ENCODE measurements at regions not wholly inside any gene's neighbourhood (a gene's known extent, or its start where the extent isn't known, plus 50 kb on each side); places are given as distances from the start of the nearest gene placed in this dataset.

DNA sequence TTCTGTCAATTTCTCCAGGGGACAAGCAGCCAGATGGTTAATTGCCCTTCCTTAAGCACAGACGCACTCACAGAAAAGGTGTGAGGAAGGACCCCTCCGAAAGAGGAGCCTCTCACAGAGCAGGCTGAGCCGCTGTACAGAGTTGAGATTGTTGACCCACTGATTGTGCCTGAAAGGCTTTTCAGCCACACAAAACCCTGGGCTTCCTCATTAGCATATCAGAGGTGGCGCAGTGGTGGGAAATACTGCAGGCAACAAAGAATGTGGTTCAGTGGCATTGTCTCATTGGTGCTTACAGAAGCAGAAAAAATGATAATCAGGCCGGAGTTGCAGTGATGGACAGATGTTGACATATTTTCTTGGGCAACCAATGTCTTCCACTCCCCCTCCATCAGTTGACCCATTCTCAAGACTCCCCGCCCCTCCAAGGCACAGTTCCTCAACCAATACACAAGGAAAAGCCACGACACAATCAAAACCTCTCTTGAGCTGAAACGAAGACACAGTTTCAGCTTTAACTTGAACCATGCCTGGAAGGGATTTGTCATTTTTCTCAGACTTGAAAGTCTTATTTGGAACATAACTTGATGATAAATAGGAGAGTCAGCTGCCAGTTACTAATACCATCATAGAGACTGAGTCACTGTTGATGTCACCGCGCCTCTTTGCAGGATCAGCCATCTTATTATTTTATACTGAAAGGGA is 53.1 kb downstream of the ATXN3L start:
- no peak for DNase-seq (ENCODE audit: low spot score)

- DNase-seq (ENCODE audit: low spot score), result no peak
Observed at GRCh38 chrX:13265549-13266132, 54.2 kb downstream of the ATXN3L start.

- DNase-seq (ENCODE audit: low spot score), result no peak
Observed at GRCh38 chrX:13265111-13265510, 54.7 kb downstream of the ATXN3L start.

DNA sequence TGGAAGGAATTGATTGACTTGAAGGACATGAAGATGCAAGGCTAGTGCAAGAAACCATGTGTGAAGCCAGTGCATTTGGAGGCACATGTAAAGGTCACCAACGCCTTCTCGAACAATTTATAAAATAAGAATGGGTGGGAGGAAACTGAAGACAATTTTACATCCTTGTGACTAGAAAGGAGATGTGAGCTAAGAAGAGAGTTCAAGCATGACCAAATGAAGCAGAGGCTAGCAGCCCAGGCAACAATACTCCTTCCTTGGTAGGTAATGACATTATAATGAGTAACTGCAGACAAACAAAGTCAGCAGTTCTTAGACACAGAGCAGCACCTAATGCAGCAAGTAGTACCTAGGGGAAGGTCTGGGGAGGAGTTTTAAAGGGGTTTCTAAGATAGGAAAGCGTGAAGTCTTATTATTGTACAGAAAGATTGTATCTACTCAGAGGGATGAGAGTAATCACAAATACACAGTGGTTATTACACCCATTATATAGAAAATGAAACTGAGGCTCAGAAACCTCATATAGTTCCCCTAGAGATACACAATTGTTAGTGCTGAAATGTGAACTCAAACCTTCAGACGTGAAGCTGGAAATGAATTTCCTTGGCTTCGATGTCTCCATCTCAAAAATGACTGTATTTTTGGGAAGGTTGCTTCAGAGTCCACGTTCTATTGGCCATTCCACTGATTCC is 56.1 kb downstream of the ATXN3L start:
- no peak for DNase-seq (ENCODE audit: low spot score)

DNA sequence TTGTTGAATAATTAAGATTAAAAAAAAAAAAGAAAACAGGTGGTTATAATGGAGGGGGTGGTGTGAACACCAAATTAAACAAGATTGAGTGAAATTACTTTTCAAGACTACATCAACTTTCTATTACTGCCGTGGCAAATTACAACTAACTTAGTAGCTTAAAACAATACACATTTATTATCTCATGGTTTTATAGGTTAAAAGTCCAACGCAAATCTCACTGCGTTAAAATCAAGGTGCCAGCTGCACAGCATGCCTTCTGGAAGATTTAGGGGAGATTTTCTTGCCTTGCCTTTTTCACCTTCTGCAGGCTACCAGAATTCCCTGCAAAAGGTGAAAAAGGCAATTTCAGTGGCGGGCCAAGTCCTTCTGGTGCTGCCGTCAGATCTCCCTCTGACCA is 58.5 kb downstream of the ATXN3L start:
- DNase-seq (ENCODE audit: low spot score), result no peak

DNA sequence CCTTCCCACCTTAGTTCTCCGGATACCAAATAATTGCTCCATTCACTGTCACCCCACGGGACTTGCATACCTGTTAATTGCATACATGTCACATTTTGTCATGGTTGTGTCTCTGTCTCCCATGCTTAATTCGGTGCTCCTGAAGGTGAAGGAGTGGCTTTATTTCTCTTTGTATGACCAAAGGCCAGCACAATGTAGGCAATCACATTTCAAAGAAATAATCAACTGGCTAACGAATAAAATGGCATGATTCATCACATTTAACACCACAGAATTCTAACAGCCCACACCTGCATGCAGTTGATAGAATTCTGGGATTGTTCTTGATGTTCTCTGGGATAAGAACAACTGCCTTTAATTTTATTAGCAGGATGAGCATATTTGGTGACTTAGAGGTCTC is 59.3 kb downstream of the ATXN3L start:
- no peak for DNase-seq (ENCODE audit: low spot score)

GRCh38 chrX:13258725-13259124 is 61.1 kb downstream of the ATXN3L start:
- no peak for DNase-seq (ENCODE audit: low spot score)

DNA sequence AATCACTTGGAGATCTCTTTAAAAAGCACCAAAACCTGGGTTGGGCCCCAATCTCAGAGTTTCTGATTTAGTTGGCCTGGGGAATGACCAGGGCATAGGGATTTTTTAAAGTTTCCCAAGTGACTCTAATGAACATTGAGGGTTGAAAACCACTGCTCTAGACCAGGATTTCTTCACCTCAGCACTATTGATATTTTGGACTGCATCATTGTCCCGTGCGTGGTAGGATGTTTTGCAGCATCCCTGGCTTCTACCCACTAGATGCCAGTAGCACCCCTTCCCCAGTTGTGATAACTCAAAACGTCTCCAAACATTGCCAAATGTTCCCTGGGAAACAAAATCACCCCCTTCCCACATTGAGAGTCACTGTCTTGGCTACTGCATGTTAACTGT is 61.8 kb downstream of the ATXN3L start:
- DNase-seq (ENCODE audit: low spot score), result no peak

- no peak for DNase-seq (ENCODE audit: low spot score)
Observed at GRCh38 chrX:13257223-13258051, 62.4 kb downstream of the ATXN3L start.

DNA sequence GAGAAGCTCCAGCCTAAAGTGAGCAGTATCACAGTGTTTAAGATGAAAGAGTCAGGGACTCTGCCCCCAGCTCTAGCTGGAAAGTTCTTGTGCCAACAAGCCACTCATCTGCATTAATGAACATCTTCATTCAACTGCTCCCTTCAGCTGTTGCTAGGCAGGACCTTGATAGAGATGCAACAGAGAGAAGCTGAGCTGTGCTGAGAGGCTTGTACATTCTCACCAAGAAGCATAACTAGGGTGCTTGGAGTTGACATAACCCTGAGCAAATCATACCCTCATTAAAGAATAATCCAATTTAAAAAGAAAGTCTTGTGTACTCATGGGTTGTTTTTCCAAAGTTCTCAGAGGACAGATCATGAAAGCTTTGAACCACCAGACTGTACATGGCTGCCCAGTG is 63.2 kb downstream of the ATXN3L start:
- no peak for DNase-seq (ENCODE audit: low spot score)

GRCh38 chrX:13254870-13255269 is 65.0 kb downstream of the ATXN3L start:
- DNase-seq (ENCODE audit: low spot score), result no peak

- DNase-seq (ENCODE audit: low spot score), result peak; percentile 4
Observed at GRCh38 chrX:13254076-13254785, 65.6 kb downstream of the ATXN3L start.

GRCh38 chrX:13253223-13253622 is 66.6 kb downstream of the ATXN3L start:
- no peak for DNase-seq (ENCODE audit: low spot score)

- no peak for DNase-seq (ENCODE audit: low spot score)
Observed at GRCh38 chrX:13252726-13253125, 67.1 kb downstream of the ATXN3L start.

- DNase-seq (ENCODE audit: low spot score), result peak; percentile 71
Observed at GRCh38 chrX:13250826-13251580, 68.8 kb downstream of the ATXN3L start.

GRCh38 chrX:13248867-13249486 is 70.9 kb downstream of the ATXN3L start:
- peak; percentile 18 for DNase-seq (ENCODE audit: low spot score)

DNA sequence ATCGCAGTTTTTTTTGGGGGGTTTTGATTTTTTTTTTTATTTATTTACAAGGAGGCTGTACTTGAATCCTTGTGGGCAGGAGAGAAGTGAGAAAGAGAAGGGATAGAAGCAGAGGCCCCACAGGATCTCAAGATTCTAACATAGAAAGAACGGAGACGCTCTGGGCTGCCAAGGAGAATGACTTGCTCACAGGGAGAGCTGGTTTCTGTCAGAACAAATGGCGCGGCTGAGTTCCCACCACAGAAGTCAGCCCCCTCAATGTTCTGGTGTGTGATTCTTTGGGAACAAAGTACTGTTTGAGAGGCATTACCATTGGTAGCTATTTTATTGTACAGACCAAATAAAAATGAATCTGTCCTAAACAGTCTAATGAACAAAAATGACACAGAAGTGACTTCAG is 80.6 kb downstream of the ATXN3L start:
- no peak for DNase-seq (ENCODE audit: low spot score)

GRCh38 chrX:13235930-13236329 is 83.9 kb downstream of the ATXN3L start:
- no peak for DNase-seq (ENCODE audit: low spot score)

DNA sequence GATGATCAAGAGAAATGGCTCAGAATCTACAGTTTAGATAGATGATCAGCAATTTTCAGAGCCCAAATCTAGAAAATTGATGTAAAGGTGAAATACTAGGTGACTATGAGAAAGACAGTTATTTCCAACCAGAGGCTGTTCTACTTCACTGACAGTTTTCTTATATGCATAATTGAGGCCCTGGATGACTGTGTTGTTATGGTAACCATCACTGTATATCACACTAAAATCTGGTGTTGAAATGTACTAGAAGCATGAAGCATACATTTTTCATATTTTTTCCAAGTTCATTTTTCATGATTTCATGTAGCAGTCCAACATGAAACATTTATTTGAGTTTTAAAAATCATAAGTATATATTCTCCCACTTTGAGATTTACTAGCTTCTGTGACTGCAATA is 87.4 kb downstream of the ATXN3L start:
- no peak for DNase-seq (ENCODE audit: low spot score)

- no peak for DNase-seq (ENCODE audit: low spot score)
Observed at GRCh38 chrX:13226214-13226613, 93.6 kb downstream of the ATXN3L start.
